ENCODE measurements at regions not wholly inside any gene's neighbourhood (a gene's known extent, or its start where the extent isn't known, plus 50 kb on each side); places are given as distances from the start of the nearest gene placed in this dataset.
"Not testable (repeated sequence)": the region's sequence is repeated elsewhere in the genome, so short reads cannot be mapped to it uniquely, and the experiment has no call there.

DNA sequence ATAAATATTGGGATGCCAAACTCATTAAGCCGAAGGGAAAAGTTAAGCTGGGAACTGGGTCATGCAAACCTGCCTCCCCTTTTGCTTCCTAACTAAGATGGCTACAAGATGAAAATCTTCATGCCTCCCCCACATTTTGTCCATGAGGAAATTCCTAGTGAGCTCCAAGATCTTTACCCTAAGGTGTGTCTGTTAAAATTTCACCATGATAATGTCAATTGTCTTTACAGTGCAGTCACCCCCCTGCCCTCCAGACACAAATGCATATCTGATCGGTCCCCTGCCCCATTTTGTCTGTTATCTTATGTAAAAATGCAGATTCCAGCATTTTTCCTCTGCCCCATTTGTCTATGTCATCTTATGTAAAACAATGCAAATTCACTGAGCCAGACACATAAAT is 51.3 kb upstream of the GOLGA8Q start:
- TF ChIP-seq, protein P1, sequence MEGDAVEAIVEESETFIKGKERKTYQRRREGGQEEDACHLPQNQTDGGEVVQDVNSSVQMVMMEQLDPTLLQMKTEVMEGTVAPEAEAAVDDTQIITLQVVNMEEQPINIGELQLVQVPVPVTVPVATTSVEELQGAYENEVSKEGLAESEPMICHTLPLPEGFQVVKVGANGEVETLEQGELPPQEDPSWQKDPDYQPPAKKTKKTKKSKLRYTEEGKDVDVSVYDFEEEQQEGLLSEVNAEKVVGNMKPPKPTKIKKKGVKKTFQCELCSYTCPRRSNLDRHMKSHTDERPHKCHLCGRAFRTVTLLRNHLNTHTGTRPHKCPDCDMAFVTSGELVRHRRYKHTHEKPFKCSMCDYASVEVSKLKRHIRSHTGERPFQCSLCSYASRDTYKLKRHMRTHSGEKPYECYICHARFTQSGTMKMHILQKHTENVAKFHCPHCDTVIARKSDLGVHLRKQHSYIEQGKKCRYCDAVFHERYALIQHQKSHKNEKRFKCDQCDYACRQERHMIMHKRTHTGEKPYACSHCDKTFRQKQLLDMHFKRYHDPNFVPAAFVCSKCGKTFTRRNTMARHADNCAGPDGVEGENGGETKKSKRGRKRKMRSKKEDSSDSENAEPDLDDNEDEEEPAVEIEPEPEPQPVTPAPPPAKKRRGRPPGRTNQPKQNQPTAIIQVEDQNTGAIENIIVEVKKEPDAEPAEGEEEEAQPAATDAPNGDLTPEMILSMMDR (IDR thresholded peaks at IDR 0.05): not testable (repeated sequence)
- not testable (repeated sequence) for TF ChIP-seq POLR2A (IDR thresholded peaks at IDR 0.05)

Data from uterus (tissue), 2 donors.